Endothelial cell of umbilical vein (primary cell): ENCODE measurements at regions not wholly inside any gene's neighbourhood (a gene's known extent, or its start where the extent isn't known, plus 50 kb on each side); places are given as distances from the start of the nearest gene placed in this dataset.

Experiments
- BruUV-seq: library from RNA; stranded (reverse); fragments of 400-500 nt; replicated peaks from 2 replicates; lab custom pipeline; 2021; lab: Mats Ljungman, UMichigan
- CTCF ChIA-PET: fragments of 300-600, 350-600 bp; sonication (Branson Sonifier 250); formaldehyde crosslinking; loops from one replicate; lab custom pipeline; 2021; ENCODE audit warnings: antibody characterized with exemption, inconsistent platforms; lab: Charles Lee
- POLR2A ChIA-PET: fragments of 300-600, 350-600 bp; sonication (Branson Sonifier 250); formaldehyde crosslinking; loops from one replicate; lab custom pipeline; 2021; ENCODE audit warnings: antibody characterized with exemption, inconsistent platforms; lab: Charles Lee
- DNase-seq: peaks from one replicate; pipeline ENCODE4 v3.0.0-alpha.2; 2011; ENCODE audit warnings: low read depth, low spot score
- FAIRE-seq: peaks from 2 replicates; lab custom pipeline; 2011; peaks lifted over from hg19 to GRCh38; lab: Jason Lieb, UNC
- H2AFZ ChIP-seq: 2 replicates; pipeline ENCODE4 v1.6.0; 2012; ENCODE audit warnings: low read depth, low read length, control low read depth, inconsistent platforms
- H3K27ac ChIP-seq: 2 replicates; pipeline ENCODE4 v1.5.1; 2011; ENCODE audit warnings: low read depth, mild to moderate bottlenecking, control low read depth, low read length, moderate library complexity; ENCODE audit not compliant: insufficient read depth
- H3K27me3 ChIP-seq, 2 experiments: 2 replicates each; pipeline versions ENCODE4 v1.6.0 to v1.6.1; 2011; ENCODE audit warnings: low read length in 2 of 2, mixed read lengths in 1 of 2; ENCODE audit not compliant: control insufficient read depth in 2 of 2, insufficient read depth in 2 of 2
- H3K36me3 ChIP-seq, 2 experiments: 2 replicates in 1 of 2; 3 replicates in 1 of 2; pipeline ENCODE4 v1.5.1; 2011; ENCODE audit warnings: low read length in 2 of 2, mild to moderate bottlenecking in 1 of 2, moderate library complexity in 1 of 2; ENCODE audit not compliant: control insufficient read depth in 2 of 2, insufficient read depth in 2 of 2; ENCODE audit errors: extremely low read depth in 1 of 2
- H3K4me1 ChIP-seq: 3 replicates; pipeline ENCODE4 v1.5.1; 2011; ENCODE audit warnings: mild to moderate bottlenecking, low read length; ENCODE audit not compliant: control insufficient read depth, insufficient read depth; ENCODE audit errors: extremely low read depth
- H3K4me2 ChIP-seq: 2 replicates; pipeline ENCODE4 v1.6.1; 2011; ENCODE audit warnings: low read length, control low read depth, mixed read lengths; ENCODE audit not compliant: insufficient read depth
- H3K4me3 ChIP-seq, 3 experiments: fragments of 200-600 bp in 1 of 3; sonication (generic), shearing (Covaris generic) in 1 of 3; replicated peaks in 1 of 3; 2 replicates each; pipeline ENCODE4 v1.5.1; 2011 to 2016; ENCODE audit warnings: control low read depth in 3 of 3, low read length in 3 of 3, mild to moderate bottlenecking in 2 of 3, inconsistent platforms in 1 of 3, low read depth in 1 of 3, moderate library complexity in 1 of 3; ENCODE audit not compliant: insufficient read depth in 1 of 3
- H3K79me2 ChIP-seq: 2 replicates; pipeline ENCODE4 v1.6.0; 2012; ENCODE audit warnings: low read length, inconsistent platforms; ENCODE audit not compliant: control insufficient read depth, insufficient read depth
- H3K9ac ChIP-seq: replicated peaks from 2 replicates; pipeline ENCODE3; 2011; ENCODE audit warnings: low read length, control low read depth; ENCODE audit not compliant: insufficient read depth; ENCODE audit errors: extremely low read depth
- H3K9me1 ChIP-seq: replicated peaks from 3 replicates; pipeline ENCODE4 v1.6.0; 2011; ENCODE audit warnings: mild to moderate bottlenecking, low read length; ENCODE audit not compliant: control insufficient read depth, insufficient read depth; ENCODE audit errors: extremely low read depth
- H3K9me3 ChIP-seq: replicated peaks from 2 replicates; pipeline ENCODE4 v1.5.1; 2012; ENCODE audit warnings: low read length, inconsistent platforms; ENCODE audit not compliant: control insufficient read depth, insufficient read depth
- H4K20me1 ChIP-seq: replicated peaks from 2 replicates; pipeline ENCODE3; 2011; ENCODE audit warnings: mild to moderate bottlenecking, low read length; ENCODE audit not compliant: control insufficient read depth, insufficient read depth; ENCODE audit errors: extremely low read depth
- CTCF ChIP-seq, 2 donors: IDR thresholded peaks; 1 replicate in 1 of 2; 2 replicates in 1 of 2; pipeline ENCODE4 v1.5.1; 2011; ENCODE audit warnings: low read length in 2 of 2, mild to moderate bottlenecking in 2 of 2, moderate library complexity in 2 of 2, control low read depth in 1 of 2, inconsistent platforms in 1 of 2, low read depth in 1 of 2; ENCODE audit not compliant: insufficient read depth in 1 of 2; ENCODE audit errors: extremely low read depth in 1 of 2
- EZH2 ChIP-seq: IDR thresholded peaks from 2 replicates; pipeline ENCODE4 v1.6.1; 2012; ENCODE audit warnings: borderline replicate concordance, low read depth, mild to moderate bottlenecking, moderate library complexity, low read length, inconsistent platforms; ENCODE audit not compliant: severe bottlenecking
- FOS ChIP-seq: IDR thresholded peaks from 2 replicates; pipeline ENCODE4 v1.6.1; 2011; ENCODE audit warnings: mild to moderate bottlenecking, low read length, moderate library complexity, borderline replicate concordance; ENCODE audit not compliant: insufficient read depth
- GATA2 ChIP-seq: IDR thresholded peaks from 2 replicates; pipeline ENCODE4 v1.7.0; 2011; ENCODE audit warnings: low read depth, mild to moderate bottlenecking, moderate library complexity, mixed read lengths, low read length; ENCODE audit not compliant: insufficient read length, insufficient read depth
- JUN ChIP-seq: IDR thresholded peaks from 2 replicates; pipeline ENCODE4 v1.6.1; 2011; ENCODE audit warnings: borderline replicate concordance, low read depth; ENCODE audit not compliant: insufficient read length, insufficient read depth
- MAX ChIP-seq: IDR thresholded peaks from 2 replicates; pipeline ENCODE4 v1.6.1; 2011; ENCODE audit not compliant: insufficient read depth, insufficient read length
- MYC ChIP-seq: IDR thresholded peaks from one replicate; pipeline ENCODE4 v1.6.1; 2011; ENCODE audit warnings: mild to moderate bottlenecking, low read depth, low read length
- POLR2A ChIP-seq: IDR thresholded peaks from 2 replicates; pipeline ENCODE4 v1.6.1; 2012; ENCODE audit warnings: low read depth, mild to moderate bottlenecking, control low read depth, low read length
- POLR2AphosphoS5 ChIP-seq: IDR thresholded peaks from 2 replicates; pipeline ENCODE4 v1.6.1; 2012; ENCODE audit warnings: low read depth, mild to moderate bottlenecking, control low read depth, low read length, moderate library complexity; ENCODE audit not compliant: insufficient read depth
- dilution Hi-C: fragments of 300-500 bp; cut with MboI; formaldehyde crosslinking; loops from one replicate; pipeline ENCODE4 v1.15.0; 2019; ENCODE audit warnings: low sequenced_read_pairs; ENCODE audit not compliant: extremely low pct_ligation_motif_present
- intact Hi-C: fragments of 100-400 bp; cut with micrococcal nuclease; formaldehyde crosslinking; loops from one replicate; pipeline ENCODE4 v1.10.0; 2022

- ChIA-PET CTCF (no interaction called here), POLR2A (no interaction called here)
- H4K20me1 ChIP-seq: no peaks in the 10 kb centered on the region
- FAIRE-seq (no peak), DNase-seq (no peak)
- no peaks in the 10 kb centered on the region for H3K27me3 ChIP-seq
- H3K9me3 ChIP-seq: no peaks in the 10 kb centered on the region
- no peaks in the 10 kb centered on the region for H3K36me3 ChIP-seq
- H3K4me2 ChIP-seq: no peak overlapping the region
- H3K4me3 ChIP-seq: no peak overlapping the region
- H2AFZ ChIP-seq: no peak overlapping the region
- H3K9me1 ChIP-seq: no peaks in the 10 kb centered on the region
- H3K79me2 ChIP-seq: no peaks in the 10 kb centered on the region
- no TSS peak for BruUV-seq
- TF ChIP-seq MYC: no peak
- no peak for TF ChIP-seq FOS
- TF ChIP-seq JUN: no peak
- TF ChIP-seq POLR2AphosphoS5: no peak
- no peak for TF ChIP-seq EZH2
- no peak for TF ChIP-seq GATA2
- no peak for TF ChIP-seq POLR2A
- TF ChIP-seq CTCF (IDR thresholded peaks at IDR 0.05; ENCODE audit: extremely low read depth in 1 of 2, insufficient read depth in 1 of 2, low read depth in 1 of 2, low read length in 2 of 2): no peak
- TF ChIP-seq MAX: no peak
- H3K4me1 ChIP-seq: no peaks in the 10 kb centered on the region
- intact Hi-C loops: no loop called here
- no peak overlapping the region for H3K27ac ChIP-seq
- H3K9ac ChIP-seq: no peak overlapping the region
- dilution Hi-C loops: no loop called here
Observed at GRCh38 chr1:83632906-83633305, 366.0 kb downstream of the TTLL7 start.
